ENCODE measurements at regions not wholly inside any gene's neighbourhood (a gene's known extent, or its start where the extent isn't known, plus 50 kb on each side); places are given as distances from the start of the nearest gene placed in this dataset.
A peak's percentile ranks its signal among the peaks of the same experiment; 100 is the strongest.

GRCh38 chr11:87399341-87399740 is 361.6 kb downstream of the TMEM135 start:
- H3K27ac ChIP-seq (ENCODE audit: insufficient read depth, low read length): no peak overlapping the region
- H3K9me3 ChIP-seq (ENCODE audit: control insufficient read depth, insufficient read depth, low read depth, low read length): no peaks in the 10 kb centered on the region
- H2AFZ ChIP-seq (ENCODE audit: low read length): no peak overlapping the region
- no peaks in the 10 kb centered on the region for H3K27me3 ChIP-seq (ENCODE audit: control insufficient read depth, insufficient read depth, low read length)
- H3K4me2 ChIP-seq (ENCODE audit: extremely low read depth, insufficient read depth, low read length): no peak overlapping the region
- H3K36me3 ChIP-seq (ENCODE audit: control insufficient read depth, insufficient read depth, low read length): no peaks in the 10 kb centered on the region
- TF ChIP-seq CTCF (conservative IDR thresholded peaks at IDR 0.05 in 1 of 2, IDR thresholded peaks at IDR 0.05 in 1 of 2; ENCODE audit: low read depth in 1 of 2, low read length in 2 of 2): no peak
- TF ChIP-seq EZH2 (IDR thresholded peaks at IDR 0.05; ENCODE audit: low read length, missing control alignments): no peak
- no peak overlapping the region for H3K4me3 ChIP-seq (replicated peaks in 1 of 4; ENCODE audit: control extremely low read depth in 1 of 4, insufficient read depth in 1 of 4, low read depth in 3 of 4, low read length in 4 of 4)
- no peaks in the 10 kb centered on the region for H4K20me1 ChIP-seq (ENCODE audit: control insufficient read depth, extremely low read depth, insufficient read depth, low read length)
- no peak for DNase-seq (ENCODE audit: low read depth in 2 of 2)
- H3K79me2 ChIP-seq (ENCODE audit: control insufficient read depth, insufficient read depth, low read length): no peaks in the 10 kb centered on the region
- no peak overlapping the region for H3K9ac ChIP-seq (ENCODE audit: insufficient read depth, low read length)
- no peaks in the 10 kb centered on the region for H3K4me1 ChIP-seq (ENCODE audit: control insufficient read depth, extremely low read depth, insufficient read depth, low read length)

- Histone ChIP-seq H3K4me2 (ENCODE audit: extremely low read depth, insufficient read depth, low read length) (no peak overlapping the region), H3K27me3 (ENCODE audit: control insufficient read depth, insufficient read depth, low read length) (no peaks in the 10 kb centered on the region), H3K4me3 (replicated peaks in 1 of 4; ENCODE audit: control extremely low read depth in 1 of 4, insufficient read depth in 1 of 4, low read depth in 3 of 4, low read length in 4 of 4) (no peak overlapping the region), H3K27ac (ENCODE audit: insufficient read depth, low read length) (no peak overlapping the region), H3K9me3 (ENCODE audit: control insufficient read depth, insufficient read depth, low read depth, low read length) (no peaks in the 10 kb centered on the region), H2AFZ (ENCODE audit: low read length) (no peak overlapping the region), H3K4me1 (ENCODE audit: control insufficient read depth, extremely low read depth, insufficient read depth, low read length) (no peaks in the 10 kb centered on the region), H3K9ac (ENCODE audit: insufficient read depth, low read length) (no peak overlapping the region), H3K36me3 (ENCODE audit: control insufficient read depth, insufficient read depth, low read length) (no peaks in the 10 kb centered on the region), H3K79me2 (ENCODE audit: control insufficient read depth, insufficient read depth, low read length) (no peaks in the 10 kb centered on the region), H4K20me1 (ENCODE audit: control insufficient read depth, extremely low read depth, insufficient read depth, low read length) (no peaks in the 10 kb centered on the region)
- no peak for TF ChIP-seq CTCF (conservative IDR thresholded peaks at IDR 0.05 in 1 of 2, IDR thresholded peaks at IDR 0.05 in 1 of 2; ENCODE audit: low read depth in 1 of 2, low read length in 2 of 2)
- TF ChIP-seq EZH2 (IDR thresholded peaks at IDR 0.05; ENCODE audit: low read length, missing control alignments): no peak
- DNase-seq (ENCODE audit: low read depth in 2 of 2): peak in 1 of 2 donors; percentile 6
Observed at GRCh38 chr11:87398931-87399330, 361.2 kb downstream of the TMEM135 start.

DNA sequence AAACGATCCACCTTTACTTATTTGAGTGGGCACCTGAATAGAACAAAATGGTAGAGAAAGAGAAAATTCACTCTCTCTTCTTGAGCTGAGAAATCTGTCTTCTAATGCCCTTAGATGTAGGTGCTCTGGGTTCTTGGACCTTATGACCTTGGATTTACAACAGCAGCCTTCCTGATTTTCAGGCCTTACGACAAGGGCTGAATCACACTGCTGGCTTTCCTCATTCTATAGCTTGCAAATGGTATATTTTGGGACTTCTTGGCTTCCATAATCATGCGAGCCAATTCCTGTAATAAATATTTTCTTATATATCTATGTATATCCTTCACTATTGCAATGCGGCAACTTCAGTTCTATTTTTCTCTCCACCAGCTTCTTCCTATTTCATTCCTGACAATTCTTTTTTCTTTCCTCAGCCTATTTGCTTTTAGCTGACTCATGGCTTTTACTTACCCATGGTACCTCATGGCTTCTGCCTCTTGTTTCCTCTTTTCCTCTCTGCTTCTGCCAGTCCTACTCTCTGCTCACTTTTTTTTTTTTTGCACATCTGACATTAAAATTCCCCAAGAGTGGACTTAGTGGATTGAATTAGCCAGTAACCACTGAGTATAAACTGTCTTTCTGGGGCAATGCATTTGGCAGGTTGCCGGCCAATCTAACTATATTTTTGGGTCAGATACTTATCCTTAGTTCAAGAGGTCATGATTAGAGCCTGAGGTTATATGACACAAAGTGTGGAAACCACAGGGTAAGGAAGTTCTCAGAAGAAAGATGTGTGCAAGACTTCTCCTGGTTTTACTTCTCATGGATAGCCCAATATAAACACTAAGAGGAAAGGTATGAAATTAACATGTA is 359.5 kb downstream of the TMEM135 start:
- Histone ChIP-seq H2AFZ (ENCODE audit: low read length) (no peak overlapping the region), H3K36me3 (ENCODE audit: control insufficient read depth, insufficient read depth, low read length) (no peaks in the 10 kb centered on the region), H3K9me3 (ENCODE audit: control insufficient read depth, insufficient read depth, low read depth, low read length) (no peaks in the 10 kb centered on the region), H4K20me1 (ENCODE audit: control insufficient read depth, extremely low read depth, insufficient read depth, low read length) (no peaks in the 10 kb centered on the region), H3K9ac (ENCODE audit: insufficient read depth, low read length) (no peak overlapping the region), H3K79me2 (ENCODE audit: control insufficient read depth, insufficient read depth, low read length) (no peaks in the 10 kb centered on the region), H3K4me3 (replicated peaks in 1 of 4; ENCODE audit: control extremely low read depth in 1 of 4, insufficient read depth in 1 of 4, low read depth in 3 of 4, low read length in 4 of 4) (no peak overlapping the region), H3K4me2 (ENCODE audit: extremely low read depth, insufficient read depth, low read length) (no peak overlapping the region), H3K4me1 (ENCODE audit: control insufficient read depth, extremely low read depth, insufficient read depth, low read length) (no peaks in the 10 kb centered on the region), H3K27me3 (ENCODE audit: control insufficient read depth, insufficient read depth, low read length) (no peaks in the 10 kb centered on the region), H3K27ac (ENCODE audit: insufficient read depth, low read length) (no peak overlapping the region)
- no peak for TF ChIP-seq CTCF (conservative IDR thresholded peaks at IDR 0.05 in 1 of 2, IDR thresholded peaks at IDR 0.05 in 1 of 2; ENCODE audit: low read depth in 1 of 2, low read length in 2 of 2)
- no peak for TF ChIP-seq EZH2 (IDR thresholded peaks at IDR 0.05; ENCODE audit: low read length, missing control alignments)
- DNase-seq (ENCODE audit: low read depth in 2 of 2): no peak
